Natural killer cell (primary cell): ENCODE measurements at regions not wholly inside any gene's neighbourhood (a gene's known extent, or its start where the extent isn't known, plus 50 kb on each side); places are given as distances from the start of the nearest gene placed in this dataset.
"Not testable (repeated sequence)": the region's sequence is repeated elsewhere in the genome, so short reads cannot be mapped to it uniquely, and the experiment has no call there.

Source experiments
- ATAC-seq, 3 donors: fragments of 150-1000 bp in 2 of 3; fragments of 200-7000 bp in 1 of 3; cut with Tn5 transposase; 1 replicate in 1 of 3; 2 replicates in 2 of 3; pipeline ENCODE4 v1.10.0; 2021; ENCODE audit warnings: mild to moderate bottlenecking in 2 of 3, moderate library complexity in 2 of 3
- DNase-seq, 2 donors: peaks; one replicate each; pipeline versions ENCODE4 v3.0.0 to v3.0.0-alpha.2; 2013 to 2021; ENCODE audit warnings: mixed read lengths in 1 of 2
- H3K27ac ChIP-seq: one replicate; pipeline ENCODE4 v1.5.1; 2013; ENCODE audit warnings: mild to moderate bottlenecking, low read length
- H3K27me3 ChIP-seq: one replicate; pipeline ENCODE4 v1.6.1; 2013; ENCODE audit warnings: low read length; ENCODE audit not compliant: control insufficient read depth, insufficient read depth
- H3K36me3 ChIP-seq: one replicate; pipeline ENCODE4 v1.6.1; 2013; ENCODE audit warnings: low read length; ENCODE audit not compliant: control insufficient read depth, insufficient read depth
- H3K4me1 ChIP-seq: one replicate; pipeline ENCODE4 v1.6.1; 2013; ENCODE audit warnings: low read length; ENCODE audit not compliant: control insufficient read depth, insufficient read depth
- H3K4me3 ChIP-seq: one replicate; pipeline ENCODE4 v1.5.1; 2013; ENCODE audit warnings: low read length
- H3K9me3 ChIP-seq: one replicate; pipeline ENCODE4 v1.6.1; 2013; ENCODE audit warnings: low read length; ENCODE audit not compliant: control insufficient read depth, insufficient read depth
- H3K27ac Mint-ChIP-seq, 2 donors: one replicate each; pipeline ENCODE4 v1.8.0; 2022; ENCODE audit warnings: mild to moderate bottlenecking in 2 of 2, mixed read lengths in 2 of 2, moderate library complexity in 1 of 2
- H3K27me3 Mint-ChIP-seq, 2 donors: one replicate each; pipeline ENCODE4 v1.8.0; 2022; ENCODE audit warnings: low read depth in 2 of 2, mixed read lengths in 2 of 2
- H3K36me3 Mint-ChIP-seq: one replicate; pipeline ENCODE4 v1.8.0; 2022; ENCODE audit warnings: mixed read lengths
- H3K4me1 Mint-ChIP-seq, 2 donors: one replicate each; pipeline ENCODE4 v1.8.0; 2022; ENCODE audit warnings: mixed read lengths in 2 of 2
- H3K4me3 Mint-ChIP-seq: one replicate; pipeline ENCODE4 v1.8.0; 2022; ENCODE audit warnings: mild to moderate bottlenecking, moderate library complexity, mixed read lengths
- H3K9me3 Mint-ChIP-seq, 2 donors: one replicate each; pipeline ENCODE4 v1.8.0; 2022; ENCODE audit warnings: mixed read lengths in 2 of 2
- CTCF ChIP-seq: fragments of 200-600 bp; IDR thresholded peaks from one replicate; pipeline ENCODE4 v1.8.0; 2022; ENCODE audit warnings: antibody characterized with exemption
- WGBS: methylation state at CpG from one replicate; pipeline ENCODE4 v1.1.7; 2013; ENCODE audit warnings: missing lambda C conversion rate; ENCODE audit not compliant: insufficient coverage; 5-methylcytosine and 5-hydroxymethylcytosine counted together
- intact Hi-C: fragments of 100-400 bp; cut with micrococcal nuclease; formaldehyde crosslinking; loops from one replicate; pipeline ENCODE4 v1.14.2; 2022

GRCh38 chr17:52892334-52892733, 733.8 kb upstream of the CA10 start:
- H3K4me1 ChIP-seq = no peaks in the 10 kb centered on the region
- no peak for TF ChIP-seq CTCF
- H3K4me3 Mint-ChIP-seq = no peak overlapping the region
- no peaks in the 10 kb centered on the region for H3K27me3 ChIP-seq
- ATAC-seq = no peak
- H3K27me3 Mint-ChIP-seq = no peaks in the 10 kb centered on the region
- no peaks in the 10 kb centered on the region for H3K36me3 ChIP-seq
- no peak overlapping the region for H3K27ac ChIP-seq
- intact Hi-C loops = no loop called here
- no peak overlapping the region for H3K4me3 ChIP-seq
- no peaks in the 10 kb centered on the region for H3K36me3 Mint-ChIP-seq
- H3K9me3 ChIP-seq = no peaks in the 10 kb centered on the region
- no peaks in the 10 kb centered on the region for H3K4me1 Mint-ChIP-seq
- no CpG with 5 or more reads among the region's 1 CpG for whole genome bisulfite sequencing
- no peak overlapping the region for H3K27ac Mint-ChIP-seq
- peaks cover 2 to 6% of the 10 kb centered on the region in 2 donors for H3K9me3 Mint-ChIP-seq
- no peak for DNase-seq

- 89% methylated on average over 4 of the region's 4 CpGs for WGBS
Observed at GRCh38 chr17:52885882-52886281, 727.4 kb upstream of the CA10 start.

GRCh38 chr17:52883907-52884491, 725.5 kb upstream of the CA10 start:
- ATAC-seq, H3K27ac ChIP-seq, H3K27me3 Mint-ChIP-seq, H3K9me3 ChIP-seq, H3K4me3 Mint-ChIP-seq, intact Hi-C loops, H3K4me1 Mint-ChIP-seq, H3K27me3 ChIP-seq, H3K36me3 Mint-ChIP-seq, H3K4me1 ChIP-seq, H3K4me3 ChIP-seq, H3K36me3 ChIP-seq, H3K27ac Mint-ChIP-seq, DNase-seq: not testable (repeated sequence)
- 44% methylated on average over 43 of the region's 43 CpGs for WGBS
- H3K9me3 Mint-ChIP-seq = peaks cover 11 to 20% of the 10 kb centered on the region in 2 donors

More at GRCh38 chr17:52885882-52886281, 727.4 kb upstream of the CA10 start:
- no peaks in the 10 kb centered on the region for H3K27me3 Mint-ChIP-seq
- Histone ChIP-seq H3K9me3 (peaks cover 4% of the 10 kb centered on the region), H3K4me1 (no peaks in the 10 kb centered on the region), H3K36me3 (no peaks in the 10 kb centered on the region), H3K27ac (no peak overlapping the region), H3K4me3 (no peak overlapping the region), H3K27me3 (no peaks in the 10 kb centered on the region)
- DNase-seq (no peak), ATAC-seq (no peak)
- intact Hi-C loops = no loop called here
- no peaks in the 10 kb centered on the region for H3K4me1 Mint-ChIP-seq
- H3K9me3 Mint-ChIP-seq = peaks cover 11 to 17% of the 10 kb centered on the region in 2 donors
- TF ChIP-seq CTCF = no peak
- peaks cover 8% of the 10 kb centered on the region for H3K36me3 Mint-ChIP-seq
- H3K27ac Mint-ChIP-seq = no peak overlapping the region
- H3K4me3 Mint-ChIP-seq = no peak overlapping the region

- WGBS = 89% methylated on average over 3 of the region's 3 CpGs
- H3K9me3 Mint-ChIP-seq, H3K4me3 ChIP-seq, H3K27ac Mint-ChIP-seq, H3K27me3 Mint-ChIP-seq, H3K36me3 ChIP-seq, intact Hi-C loops, DNase-seq, H3K4me3 Mint-ChIP-seq, H3K36me3 Mint-ChIP-seq, H3K4me1 ChIP-seq, H3K27me3 ChIP-seq, H3K4me1 Mint-ChIP-seq, ATAC-seq, H3K9me3 ChIP-seq, H3K27ac ChIP-seq: not testable (repeated sequence)
Observed at GRCh38 chr17:52846767-52847166, 688.3 kb upstream of the CA10 start.
